NAMALWA (cell line): ENCODE measurements at regions not wholly inside any gene's neighbourhood (a gene's known extent, or its start where the extent isn't known, plus 50 kb on each side); places are given as distances from the start of the nearest gene placed in this dataset.
"Not testable (repeated sequence)": the region's sequence is repeated elsewhere in the genome, so short reads cannot be mapped to it uniquely, and the experiment has no call there.

Source experiments
- DNase-seq: peaks from one replicate; pipeline ENCODE4 v3.0.0-alpha.2; 2015; ENCODE audit warnings: low spot score

- not testable (repeated sequence) for DNase-seq
Measured at GRCh38 chr9:66152406-66152805, 415.5 kb downstream of the FOXD4L4 start.

- DNase-seq: peak; percentile 45
Measured at GRCh38 chr9:66153021-66153725, 416.2 kb downstream of the FOXD4L4 start.

GRCh38 chr9:66153971-66154691, 417.2 kb downstream of the FOXD4L4 start:
- DNase-seq: not testable (repeated sequence)

GRCh38 chr9:66182316-66182715, 445.4 kb downstream of the FOXD4L4 start:
- DNase-seq: not testable (repeated sequence)

GRCh38 chr9:66183648-66184047, 446.7 kb downstream of the FOXD4L4 start:
- not testable (repeated sequence) for DNase-seq

GRCh38 chr9:66197199-66197598, 460.3 kb downstream of the FOXD4L4 start:
- not testable (repeated sequence) for DNase-seq

GRCh38 chr9:66198421-66198820, 461.5 kb downstream of the FOXD4L4 start:
- not testable (repeated sequence) for DNase-seq

GRCh38 chr9:66206617-66207016, 469.7 kb downstream of the FOXD4L4 start:
- DNase-seq: not testable (repeated sequence)

- DNase-seq: not testable (repeated sequence)
Measured at GRCh38 chr9:66207914-66208313, 471.0 kb downstream of the FOXD4L4 start.

GRCh38 chr9:66244763-66245162, 507.8 kb downstream of the FOXD4L4 start:
- DNase-seq: not testable (repeated sequence)

GRCh38 chr9:66245481-66245880, 508.5 kb downstream of the FOXD4L4 start:
- DNase-seq: not testable (repeated sequence)

GRCh38 chr9:66257581-66257980, 520.6 kb downstream of the FOXD4L4 start:
- not testable (repeated sequence) for DNase-seq

- not testable (repeated sequence) for DNase-seq
Measured at GRCh38 chr9:66261576-66261975, 524.6 kb downstream of the FOXD4L4 start.

GRCh38 chr9:66263621-66264020, 526.7 kb downstream of the FOXD4L4 start:
- not testable (repeated sequence) for DNase-seq

- not testable (repeated sequence) for DNase-seq
Measured at GRCh38 chr9:66264786-66265185, 527.8 kb downstream of the FOXD4L4 start.

GRCh38 chr9:66266202-66266601, 529.3 kb downstream of the FOXD4L4 start:
- not testable (repeated sequence) for DNase-seq

GRCh38 chr9:66266856-66267430, 530.0 kb downstream of the FOXD4L4 start:
- not testable (repeated sequence) for DNase-seq

- not testable (repeated sequence) for DNase-seq
Measured at GRCh38 chr9:66267684-66268083, 530.7 kb downstream of the FOXD4L4 start.

- DNase-seq: not testable (repeated sequence)
Measured at GRCh38 chr9:66269024-66269423, 532.1 kb downstream of the FOXD4L4 start.

- DNase-seq: not testable (repeated sequence)
Measured at GRCh38 chr9:66269783-66270182, 532.8 kb downstream of the FOXD4L4 start.

GRCh38 chr9:66278809-66279208, 541.9 kb downstream of the FOXD4L4 start:
- DNase-seq: not testable (repeated sequence)
